SJCRH30 (cell line): ENCODE measurements at regions not wholly inside any gene's neighbourhood (a gene's known extent, or its start where the extent isn't known, plus 50 kb on each side); places are given as distances from the start of the nearest gene placed in this dataset.

ENCODE experiments used
- DNase-seq, 2 experiments: peaks; one replicate each; pipeline ENCODE4 v3.0.0-alpha.2; 2015 to 2020
- H3K27ac ChIP-seq: fragments of 250-450 bp; sonication (Bioruptor Pico); 2 replicates; pipeline ENCODE4 v1.5.1; 2020; ENCODE audit warnings: mild to moderate bottlenecking, moderate library complexity
- H3K27me3 ChIP-seq: fragments of 250-450 bp; sonication (Bioruptor Pico); 2 replicates; pipeline ENCODE4 v1.5.1; 2020; ENCODE audit warnings: mild to moderate bottlenecking, moderate library complexity
- H3K36me3 ChIP-seq: fragments of 250-450 bp; sonication (Bioruptor Pico); 2 replicates; pipeline ENCODE4 v1.5.1; 2020; ENCODE audit warnings: mild to moderate bottlenecking, moderate library complexity
- H3K4me1 ChIP-seq: fragments of 250-450 bp; sonication (Bioruptor Pico); 2 replicates; pipeline ENCODE4 v1.5.1; 2020; ENCODE audit warnings: mild to moderate bottlenecking, moderate library complexity
- H3K4me3 ChIP-seq: fragments of 250-450 bp; sonication (Bioruptor Pico); 2 replicates; pipeline ENCODE4 v1.5.1; 2020; ENCODE audit warnings: mild to moderate bottlenecking, moderate library complexity
- H3K9me3 ChIP-seq: fragments of 250-450 bp; sonication (Bioruptor Pico); replicated peaks from 2 replicates; pipeline ENCODE4 v1.5.1; 2020; ENCODE audit warnings: mild to moderate bottlenecking, moderate library complexity

DNA sequence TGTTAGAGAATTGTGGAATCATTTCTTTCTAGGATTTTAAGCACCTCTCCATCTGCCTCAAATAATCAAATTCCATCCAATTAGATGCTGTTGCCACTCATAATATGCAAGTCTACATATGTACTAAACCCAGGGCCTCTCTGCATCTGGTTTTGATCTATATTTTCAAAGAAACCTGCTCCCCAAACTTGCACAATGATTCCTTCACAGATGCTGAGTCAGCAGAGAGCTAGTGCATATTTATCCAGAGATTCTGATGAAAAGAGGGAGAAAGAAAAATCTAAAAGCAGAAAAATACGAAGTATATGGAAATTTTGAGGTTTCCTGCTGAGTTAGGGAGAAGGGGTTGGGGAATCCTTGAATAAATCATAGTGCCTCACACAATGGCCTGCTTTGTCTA lies 235.1 kb upstream of the RBFOX1 start:
- Histone ChIP-seq H3K27ac (no peak overlapping the region), H3K27me3 (no peaks in the 10 kb centered on the region)

DNA sequence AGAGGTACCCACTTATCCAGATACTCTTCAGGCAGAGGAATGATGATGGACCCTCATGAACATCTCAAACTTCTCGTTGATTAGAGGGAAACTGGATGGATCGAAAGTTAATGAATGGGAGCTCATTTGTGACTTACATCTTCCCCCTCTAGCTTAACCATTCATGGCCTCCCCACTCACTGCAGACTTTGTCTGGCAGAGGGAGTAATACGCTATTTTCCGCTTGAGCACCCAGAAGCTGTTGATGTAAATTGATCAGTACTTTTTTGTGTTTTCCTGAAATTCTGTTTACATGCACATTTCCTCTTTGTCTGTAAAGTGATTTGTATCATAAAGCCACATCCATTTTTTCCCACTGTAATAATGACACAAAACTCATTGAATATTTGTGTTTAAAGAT lies 239.1 kb upstream of the RBFOX1 start:
- H3K4me1 ChIP-seq = peaks cover 7% of the 10 kb centered on the region; the same call in 1 of the 2 replicates
- H3K4me3 ChIP-seq = no peak overlapping the region
- H3K27ac ChIP-seq = no peak overlapping the region
- no peak for DNase-seq
- no peaks in the 10 kb centered on the region for H3K27me3 ChIP-seq
- no peaks in the 10 kb centered on the region for H3K9me3 ChIP-seq
- no peaks in the 10 kb centered on the region for H3K36me3 ChIP-seq

More for the DNA sequence above, 235.1 kb upstream of the RBFOX1 start:
- H3K4me1 ChIP-seq = no peaks in the 10 kb centered on the region
- no peak overlapping the region for H3K4me3 ChIP-seq
- no peaks in the 10 kb centered on the region for H3K9me3 ChIP-seq
- no peaks in the 10 kb centered on the region for H3K36me3 ChIP-seq
- DNase-seq = no peak

DNA sequence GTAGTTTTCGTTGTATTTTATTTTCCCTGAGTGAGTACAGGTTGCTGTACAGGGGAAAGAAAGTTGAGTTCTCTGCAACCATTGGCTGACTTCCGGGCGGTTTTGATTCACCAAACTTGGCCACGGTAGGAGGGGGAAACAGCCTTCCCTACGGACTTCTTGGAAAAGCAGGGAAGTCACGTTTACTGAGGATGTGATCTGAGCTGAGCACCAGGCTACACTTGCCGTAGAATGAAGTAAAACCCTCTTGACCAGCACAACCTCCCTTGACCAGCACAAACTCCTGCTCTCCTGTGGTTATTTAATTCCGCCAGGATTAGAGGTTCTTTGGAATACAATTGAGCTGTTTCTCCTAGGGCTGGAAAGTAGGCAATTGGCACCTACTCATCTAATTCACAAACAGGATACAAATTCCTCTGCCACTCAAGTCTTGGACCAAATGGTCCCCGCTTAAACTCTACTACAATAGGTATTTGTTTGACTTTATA lies 242.0 kb upstream of the RBFOX1 start:
- no peak overlapping the region for H3K4me3 ChIP-seq
- peaks cover 17% of the 10 kb centered on the region for H3K4me1 ChIP-seq
- DNase-seq = peak; percentile 19 to 77
- H3K9me3 ChIP-seq = no peaks in the 10 kb centered on the region
- no peaks in the 10 kb centered on the region for H3K36me3 ChIP-seq
- no peak overlapping the region for H3K27ac ChIP-seq
- no peaks in the 10 kb centered on the region for H3K27me3 ChIP-seq

DNA sequence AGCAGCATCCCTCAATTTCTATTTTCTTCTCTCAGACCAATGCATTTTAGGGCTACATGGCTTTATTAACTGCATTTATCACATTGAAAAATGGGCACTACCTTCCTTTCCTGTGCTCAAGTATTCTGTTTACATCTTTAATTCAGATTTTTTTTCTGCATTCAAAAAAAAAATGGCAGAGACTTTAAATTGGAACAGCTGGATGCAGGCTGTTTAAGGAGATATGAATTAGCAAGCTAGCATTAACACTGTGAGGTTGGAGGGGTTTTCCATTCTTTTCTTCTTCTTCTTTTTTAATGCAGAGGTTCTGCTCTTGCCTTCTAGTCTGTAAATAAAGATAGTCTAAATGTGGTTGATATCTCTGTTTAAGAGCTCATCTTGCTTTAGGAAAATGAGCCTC lies 242.9 kb upstream of the RBFOX1 start:
- H3K27ac ChIP-seq = no peak overlapping the region
- H3K4me1 ChIP-seq = peaks cover 17% of the 10 kb centered on the region
- H3K27me3 ChIP-seq = no peaks in the 10 kb centered on the region
- no peak overlapping the region for H3K4me3 ChIP-seq
- DNase-seq = no peak
- H3K36me3 ChIP-seq = no peaks in the 10 kb centered on the region
- H3K9me3 ChIP-seq = no peaks in the 10 kb centered on the region

DNA sequence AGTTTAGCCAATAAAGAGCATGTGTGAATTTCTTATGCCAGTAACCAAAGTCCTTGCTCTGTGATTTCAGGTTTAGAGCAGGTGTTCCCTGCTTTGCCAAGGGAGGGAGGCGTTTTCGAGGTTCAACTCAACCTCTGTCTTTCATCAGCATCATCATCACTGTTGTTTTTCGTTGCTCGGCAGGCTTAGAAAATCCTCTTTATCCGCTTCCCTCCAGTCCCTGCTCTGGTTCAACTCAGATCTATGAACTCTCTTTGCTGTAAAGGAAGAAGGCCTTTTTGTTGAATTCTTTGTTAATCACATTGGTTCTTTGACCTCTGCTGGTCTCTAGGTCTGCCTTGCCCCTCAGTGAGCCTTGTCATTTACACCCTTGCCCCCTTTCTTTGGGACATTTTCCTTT lies 243.9 kb upstream of the RBFOX1 start:
- H3K27ac ChIP-seq = no peak overlapping the region
- H3K4me3 ChIP-seq = no peak overlapping the region

DNA sequence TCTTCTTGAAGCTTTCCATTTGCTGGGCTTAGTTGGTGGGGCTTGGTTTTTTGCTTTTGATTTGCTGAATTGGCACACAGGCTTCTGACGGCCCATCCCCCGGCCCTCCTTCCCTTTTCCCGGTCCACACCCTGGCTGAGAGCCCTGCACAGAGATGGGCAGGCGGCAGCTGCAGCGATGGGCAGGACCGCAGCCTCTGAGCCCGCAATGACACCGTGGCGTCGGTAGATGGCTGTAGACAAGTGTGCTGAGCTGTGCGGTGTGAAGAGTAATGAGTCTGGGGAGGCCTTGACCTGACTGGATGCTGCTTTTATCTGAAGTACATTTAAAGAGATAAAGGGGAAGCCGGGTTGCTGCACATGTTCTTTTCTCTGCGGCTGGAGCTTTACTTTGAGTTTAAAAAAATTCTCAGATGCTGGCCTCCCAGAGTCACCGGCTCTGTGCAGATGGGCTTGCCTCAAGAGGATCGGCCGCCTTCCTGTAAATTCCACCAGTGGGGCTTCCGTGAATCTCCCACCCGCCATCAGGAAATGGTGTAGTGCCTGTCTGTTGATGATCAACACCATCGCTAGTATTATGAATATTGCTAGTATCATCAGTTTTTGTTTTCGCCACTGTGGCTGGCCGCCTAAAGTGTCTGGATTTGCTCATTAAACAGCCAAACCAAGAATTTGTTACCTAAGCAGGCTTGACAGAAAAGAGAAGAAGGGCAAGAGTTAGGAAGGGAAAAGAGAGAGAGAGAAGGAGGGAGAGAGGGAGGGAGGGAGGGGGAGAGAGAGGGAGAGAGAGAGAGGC lies 245.6 kb upstream of the RBFOX1 start:
- H3K27ac ChIP-seq = no peak overlapping the region
- no peaks in the 10 kb centered on the region for H3K9me3 ChIP-seq
- no peaks in the 10 kb centered on the region for H3K36me3 ChIP-seq
- H3K27me3 ChIP-seq = no peaks in the 10 kb centered on the region
- peak; percentile 88 to 93 for DNase-seq
- H3K4me1 ChIP-seq = peaks cover 34% of the 10 kb centered on the region
- no peak overlapping the region for H3K4me3 ChIP-seq

More for the DNA sequence above, 243.9 kb upstream of the RBFOX1 start:
- Histone ChIP-seq H3K27me3 (no peaks in the 10 kb centered on the region), H3K4me1 (peaks cover 23% of the 10 kb centered on the region), H3K36me3 (no peaks in the 10 kb centered on the region), H3K9me3 (no peaks in the 10 kb centered on the region)
- DNase-seq = no peak

DNA sequence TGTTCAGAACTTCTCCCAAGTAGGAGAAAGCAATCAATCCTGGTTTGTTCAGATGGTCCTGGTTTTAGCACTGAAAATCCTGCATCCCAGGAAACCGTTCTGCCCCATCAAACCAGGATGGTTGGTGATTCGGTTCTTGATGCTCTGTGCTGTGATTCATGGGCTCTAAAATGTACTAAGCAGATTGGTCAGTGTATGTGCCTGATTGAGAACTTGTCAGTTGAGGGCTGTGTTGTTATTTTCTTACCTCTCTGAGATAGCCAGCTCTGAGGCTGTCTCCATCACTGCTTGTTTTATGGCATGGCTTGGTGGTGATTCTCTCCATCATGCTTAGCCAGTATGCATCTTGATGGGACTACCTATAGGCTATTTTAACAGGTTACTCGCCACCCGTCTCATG lies 246.9 kb upstream of the RBFOX1 start:
- no peaks in the 10 kb centered on the region for H3K9me3 ChIP-seq
- peaks cover 29% of the 10 kb centered on the region for H3K4me1 ChIP-seq
- H3K27me3 ChIP-seq = no peaks in the 10 kb centered on the region
- no peak overlapping the region for H3K4me3 ChIP-seq
- no peaks in the 10 kb centered on the region for H3K36me3 ChIP-seq
- DNase-seq = no peak
- H3K27ac ChIP-seq = no peak overlapping the region

DNA sequence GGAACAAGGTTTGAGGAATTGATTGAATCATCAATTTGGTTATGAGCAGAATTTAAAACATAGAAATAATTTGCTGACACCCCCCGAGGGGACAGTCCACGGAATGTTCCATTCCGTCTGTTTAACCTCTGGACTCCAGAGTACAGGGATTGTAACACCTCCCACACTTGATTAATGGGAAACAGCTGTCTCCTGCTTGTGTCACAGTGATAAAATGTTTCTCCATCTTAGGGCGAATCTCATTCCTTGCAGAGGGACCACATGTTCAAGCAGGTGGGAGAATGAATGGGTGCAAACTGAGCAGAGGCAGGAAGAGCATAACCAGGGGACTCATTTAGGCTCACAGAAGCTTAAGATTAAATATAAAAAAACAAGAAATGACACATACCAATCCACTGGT lies 249.5 kb upstream of the RBFOX1 start:
- Histone ChIP-seq H3K4me3 (no peak overlapping the region), H3K27me3 (no peaks in the 10 kb centered on the region), H3K9me3 (no peaks in the 10 kb centered on the region), H3K4me1 (peaks cover 27% of the 10 kb centered on the region), H3K27ac (peak overlapping the region; percentile 23), H3K36me3 (no peaks in the 10 kb centered on the region)
- peak; percentile 69 to 86 for DNase-seq

DNA sequence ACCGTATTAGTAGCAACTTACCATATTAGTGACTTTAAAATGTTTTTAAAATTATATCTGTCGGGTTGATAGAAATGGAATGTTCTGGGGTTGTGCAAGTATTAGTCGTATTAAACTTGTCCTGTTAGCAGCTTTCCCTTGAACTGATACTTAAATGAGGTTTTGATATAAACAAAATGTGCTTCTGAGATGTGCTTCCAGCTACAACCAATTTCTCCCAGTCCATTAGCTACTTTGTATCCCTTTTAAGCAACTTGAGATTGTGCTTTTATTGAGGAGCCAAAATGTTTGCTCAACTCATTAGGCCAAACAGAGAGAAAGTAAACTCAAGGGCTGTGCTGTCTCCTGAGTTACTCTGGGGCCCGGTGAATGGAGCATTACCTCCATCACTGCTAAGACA lies 255.0 kb upstream of the RBFOX1 start:
- no peak for DNase-seq
- Histone ChIP-seq H3K4me1 (peaks cover under 1% of the 10 kb centered on the region; the same call in 1 of the 2 replicates), H3K36me3 (no peaks in the 10 kb centered on the region), H3K9me3 (no peaks in the 10 kb centered on the region; the same call in 1 of the 2 replicates), H3K27ac (no peak overlapping the region), H3K27me3 (no peaks in the 10 kb centered on the region), H3K4me3 (no peak overlapping the region)

DNA sequence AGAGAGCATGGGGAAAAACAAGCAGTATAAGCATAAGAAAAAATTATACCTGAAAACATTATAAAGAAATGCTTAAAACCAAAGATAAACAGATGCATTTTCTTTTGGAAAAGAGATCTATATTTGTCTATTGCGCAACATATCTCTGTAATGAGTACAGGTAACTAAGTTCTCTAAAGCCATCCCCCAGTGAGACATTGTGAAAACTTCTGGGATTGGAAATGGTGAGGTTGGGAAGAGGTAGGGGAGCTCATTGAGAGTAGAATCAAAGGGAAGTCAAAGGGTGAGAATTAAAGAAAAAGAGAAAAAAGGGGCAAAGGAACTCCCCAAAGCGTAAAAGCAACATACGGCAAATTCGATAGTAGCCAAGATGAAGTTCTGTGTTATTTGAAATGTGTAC lies 257.9 kb upstream of the RBFOX1 start:
- Histone ChIP-seq H3K27me3 (no peaks in the 10 kb centered on the region), H3K36me3 (no peaks in the 10 kb centered on the region), H3K4me3 (no peak overlapping the region), H3K4me1 (no peaks in the 10 kb centered on the region), H3K27ac (no peak overlapping the region), H3K9me3 (no peaks in the 10 kb centered on the region; the same call in 1 of the 2 replicates)
- DNase-seq = no peak

DNA sequence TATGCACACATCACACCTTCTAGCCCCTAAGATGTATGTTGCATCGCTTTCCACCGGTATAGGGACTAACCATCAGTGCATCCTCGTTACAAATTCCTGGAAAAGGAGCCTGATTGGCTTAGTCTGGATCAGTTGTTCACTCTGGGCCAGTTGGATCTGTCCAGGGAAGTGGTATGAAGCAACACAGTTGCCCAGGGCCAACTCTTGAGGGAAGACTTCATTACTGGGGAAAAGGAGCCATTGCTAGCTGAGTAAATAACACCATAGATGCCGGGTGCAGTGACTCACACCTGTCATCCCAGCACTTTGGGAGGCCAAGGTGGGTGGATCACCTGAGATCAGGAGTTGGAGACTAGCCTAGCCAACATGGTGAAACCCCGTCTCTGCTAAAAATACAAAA lies 275.2 kb upstream of the RBFOX1 start:
- Histone ChIP-seq H3K4me1 (no peaks in the 10 kb centered on the region), H3K27me3 (no peaks in the 10 kb centered on the region), H3K4me3 (no peak overlapping the region), H3K36me3 (no peaks in the 10 kb centered on the region), H3K9me3 (no peaks in the 10 kb centered on the region), H3K27ac (no peak overlapping the region)
- DNase-seq = no peak

DNA sequence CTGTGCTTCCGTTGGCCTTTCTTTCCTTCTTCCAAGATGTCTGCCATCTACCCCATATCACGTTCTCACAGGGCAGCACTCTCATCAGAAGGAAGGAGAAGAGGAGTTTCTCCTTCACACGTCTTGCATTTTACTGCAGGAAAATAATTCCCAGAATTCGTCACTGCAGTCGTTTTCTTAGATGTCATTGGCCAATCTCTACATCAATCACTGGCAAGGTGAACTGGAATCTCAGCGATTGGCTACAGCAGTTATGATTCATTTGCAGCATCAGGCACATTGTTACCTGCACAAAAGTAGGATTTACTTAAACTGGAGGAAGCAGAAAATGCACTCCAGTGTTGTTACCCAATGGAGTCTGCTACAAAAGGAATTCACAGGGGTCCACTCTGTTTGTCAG lies 277.2 kb upstream of the RBFOX1 start:
- Histone ChIP-seq H3K4me1 (no peaks in the 10 kb centered on the region), H3K27ac (no peak overlapping the region), H3K27me3 (no peaks in the 10 kb centered on the region), H3K4me3 (no peak overlapping the region), H3K9me3 (no peaks in the 10 kb centered on the region), H3K36me3 (no peaks in the 10 kb centered on the region)
- peak in 1 of 2 experiments; percentile 2 for DNase-seq

DNA sequence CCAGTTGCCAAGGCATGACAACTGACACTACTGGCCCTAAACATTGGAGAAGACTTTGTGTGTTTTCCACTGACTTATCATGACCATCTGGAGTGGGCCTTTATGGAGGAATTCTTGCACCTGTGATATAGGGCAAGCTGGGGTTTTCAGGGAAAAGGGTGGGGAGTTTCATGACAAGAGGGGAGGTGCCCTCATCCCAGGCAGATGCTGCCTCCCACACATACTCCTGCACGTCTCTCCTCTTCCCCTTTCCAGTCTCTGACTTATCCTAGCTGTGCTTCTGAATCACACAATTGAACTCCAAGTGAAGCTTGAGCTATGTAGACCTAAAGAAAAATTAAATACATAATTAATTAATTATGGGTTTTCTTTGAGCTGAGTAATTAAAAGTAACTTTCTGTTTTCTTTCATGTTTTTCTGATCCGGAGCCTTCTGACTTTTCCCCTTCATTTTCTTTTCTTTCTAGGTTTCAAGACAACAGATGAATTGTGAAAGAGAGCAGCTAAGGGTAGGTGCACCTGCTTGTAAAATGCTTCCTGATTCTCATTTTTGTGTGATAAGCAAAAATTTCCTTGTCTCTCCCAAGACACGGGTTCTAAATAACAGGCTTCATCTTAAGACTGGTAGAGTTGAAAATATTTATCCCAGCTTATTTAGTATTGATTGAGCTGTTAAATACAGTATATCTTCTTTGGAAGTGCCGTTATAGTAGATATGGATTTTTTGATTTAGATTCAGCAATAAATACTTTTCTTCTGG lies 280.9 kb upstream of the RBFOX1 start:
- no peak for DNase-seq
- no peaks in the 10 kb centered on the region for H3K9me3 ChIP-seq

DNA sequence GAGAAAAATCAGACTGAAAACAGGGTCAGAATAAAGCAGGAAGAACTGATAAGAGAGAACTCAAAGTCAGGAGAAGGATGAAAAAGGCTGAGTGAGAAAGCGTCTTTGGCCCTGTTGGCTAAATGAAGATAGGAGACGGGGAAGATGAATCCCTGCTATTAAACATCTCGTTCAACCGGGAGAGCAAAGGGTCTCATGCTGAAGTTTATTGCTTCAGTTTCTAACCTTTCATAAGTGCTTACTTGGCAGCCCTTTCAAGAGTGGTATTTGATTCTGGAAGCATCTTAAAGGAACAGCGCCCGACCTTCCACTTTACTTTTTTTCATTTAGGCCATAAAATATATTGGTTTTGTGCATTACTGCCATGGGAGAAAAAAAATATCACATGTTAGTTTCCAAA lies 288.3 kb upstream of the RBFOX1 start:
- no peaks in the 10 kb centered on the region for H3K27me3 ChIP-seq
- no peaks in the 10 kb centered on the region for H3K9me3 ChIP-seq
- H3K4me3 ChIP-seq = no peak overlapping the region
- no peak overlapping the region for H3K27ac ChIP-seq
- no peak for DNase-seq
- no peaks in the 10 kb centered on the region for H3K36me3 ChIP-seq
- no peaks in the 10 kb centered on the region for H3K4me1 ChIP-seq

More for the DNA sequence above, 280.9 kb upstream of the RBFOX1 start:
- no peaks in the 10 kb centered on the region for H3K27me3 ChIP-seq
- no peak overlapping the region for H3K27ac ChIP-seq
- H3K4me1 ChIP-seq = no peaks in the 10 kb centered on the region
- no peak overlapping the region for H3K4me3 ChIP-seq
- no peaks in the 10 kb centered on the region for H3K36me3 ChIP-seq

DNA sequence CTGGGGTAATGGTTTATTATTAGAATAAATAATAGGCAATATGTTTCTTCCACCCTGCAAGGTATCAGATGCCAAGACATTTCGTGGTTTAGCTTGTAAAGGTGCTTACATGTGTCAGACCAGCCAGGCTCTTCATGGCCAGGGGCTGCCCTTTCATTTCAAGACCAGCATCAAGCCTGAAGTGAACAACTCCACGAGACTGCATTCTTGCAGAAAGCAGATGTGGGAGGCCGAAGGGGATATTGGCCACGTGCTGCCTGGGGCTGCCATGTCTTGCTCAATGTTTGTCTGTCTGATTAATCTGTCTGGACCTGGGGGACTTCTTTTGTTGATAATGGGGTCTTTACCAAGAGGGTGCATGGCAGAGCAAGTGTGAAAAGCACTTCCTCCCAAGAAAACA lies 294.2 kb upstream of the RBFOX1 start:
- no peaks in the 10 kb centered on the region for H3K36me3 ChIP-seq
- no peak for DNase-seq
- H3K4me1 ChIP-seq = no peaks in the 10 kb centered on the region
- H3K4me3 ChIP-seq = no peak overlapping the region
- H3K9me3 ChIP-seq = no peaks in the 10 kb centered on the region
- no peak overlapping the region for H3K27ac ChIP-seq
- H3K27me3 ChIP-seq = no peaks in the 10 kb centered on the region
